ENCODE measurements at regions not wholly inside any gene's neighbourhood (a gene's known extent, or its start where the extent isn't known, plus 50 kb on each side); places are given as distances from the start of the nearest gene placed in this dataset.

DNA sequence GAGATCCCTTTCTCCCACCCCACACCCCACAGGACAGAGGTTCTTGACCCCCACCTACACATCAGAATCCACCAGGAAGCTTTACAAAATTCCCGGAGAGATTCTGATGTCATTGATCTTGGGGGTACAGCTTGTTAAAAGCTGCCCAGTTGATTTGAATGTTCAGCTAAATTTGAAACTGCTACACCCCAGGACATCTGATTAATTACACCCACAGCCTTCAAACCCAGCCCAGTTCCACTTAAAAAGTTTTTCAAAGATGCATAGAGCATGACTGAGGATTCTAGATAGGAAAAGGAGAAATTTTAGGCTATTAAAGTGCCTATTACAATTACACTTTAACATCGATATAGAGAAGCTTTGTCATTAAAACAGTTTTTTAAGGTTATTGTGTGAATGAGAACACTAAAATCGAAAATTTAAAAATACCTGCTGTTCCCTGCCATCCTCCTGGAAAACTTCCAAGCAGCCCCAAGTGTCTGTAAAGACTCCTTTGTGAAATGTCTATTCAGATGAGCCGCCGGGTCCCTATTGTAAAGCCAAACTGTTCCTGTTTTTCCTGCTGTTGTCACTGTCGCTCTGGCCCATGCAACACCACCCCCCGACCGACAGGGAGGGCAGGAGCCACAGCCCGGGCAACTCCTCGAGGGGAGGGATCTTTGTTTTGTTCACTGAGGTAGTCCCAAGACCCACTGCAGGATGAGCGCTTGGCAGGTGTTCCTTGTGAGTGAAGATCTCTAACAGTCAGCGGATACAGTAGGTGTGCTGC, 132.5 kb upstream of the PHACTR3 start:
- TF ChIP-seq POLR2A (IDR thresholded peaks at IDR 0.05; ENCODE audit: low read depth, low read length), result no peak
- TF ChIP-seq, protein P1, sequence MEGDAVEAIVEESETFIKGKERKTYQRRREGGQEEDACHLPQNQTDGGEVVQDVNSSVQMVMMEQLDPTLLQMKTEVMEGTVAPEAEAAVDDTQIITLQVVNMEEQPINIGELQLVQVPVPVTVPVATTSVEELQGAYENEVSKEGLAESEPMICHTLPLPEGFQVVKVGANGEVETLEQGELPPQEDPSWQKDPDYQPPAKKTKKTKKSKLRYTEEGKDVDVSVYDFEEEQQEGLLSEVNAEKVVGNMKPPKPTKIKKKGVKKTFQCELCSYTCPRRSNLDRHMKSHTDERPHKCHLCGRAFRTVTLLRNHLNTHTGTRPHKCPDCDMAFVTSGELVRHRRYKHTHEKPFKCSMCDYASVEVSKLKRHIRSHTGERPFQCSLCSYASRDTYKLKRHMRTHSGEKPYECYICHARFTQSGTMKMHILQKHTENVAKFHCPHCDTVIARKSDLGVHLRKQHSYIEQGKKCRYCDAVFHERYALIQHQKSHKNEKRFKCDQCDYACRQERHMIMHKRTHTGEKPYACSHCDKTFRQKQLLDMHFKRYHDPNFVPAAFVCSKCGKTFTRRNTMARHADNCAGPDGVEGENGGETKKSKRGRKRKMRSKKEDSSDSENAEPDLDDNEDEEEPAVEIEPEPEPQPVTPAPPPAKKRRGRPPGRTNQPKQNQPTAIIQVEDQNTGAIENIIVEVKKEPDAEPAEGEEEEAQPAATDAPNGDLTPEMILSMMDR (IDR thresholded peaks at IDR 0.05; ENCODE audit: extremely low read depth in 1 of 2, insufficient read depth in 1 of 2, low read depth in 1 of 2, low read length in 2 of 2), result no peak
- TF ChIP-seq MYC (IDR thresholded peaks at IDR 0.05; ENCODE audit: low read depth, low read length), result no peak
- no peak for TF ChIP-seq FOS (IDR thresholded peaks at IDR 0.05; ENCODE audit: borderline replicate concordance, insufficient read depth, low read length)
- no peak for TF ChIP-seq POLR2AphosphoS5 (IDR thresholded peaks at IDR 0.05; ENCODE audit: insufficient read depth, low read depth, low read length)
- TF ChIP-seq EZH2 (IDR thresholded peaks at IDR 0.05; ENCODE audit: borderline replicate concordance, low read depth, low read length, severe bottlenecking), result no peak

Data from endothelial cell of umbilical vein (primary cell).